A172 (cell line): ENCODE measurements at regions not wholly inside any gene's neighbourhood (a gene's known extent, or its start where the extent isn't known, plus 50 kb on each side); places are given as distances from the start of the nearest gene placed in this dataset.
A peak's percentile ranks its signal among the peaks of the same experiment; 100 is the strongest.
"Not testable (repeated sequence)": the region's sequence is repeated elsewhere in the genome, so short reads cannot be mapped to it uniquely, and the experiment has no call there.

Experiments
- DNase-seq: peaks from one replicate; pipeline ENCODE4 v3.0.0-alpha.2; 2015; ENCODE audit warnings: low spot score

GRCh38 chr3:95254758-95255157, 1191.9 kb downstream of the NSUN3 start:
- DNase-seq, result no peak

- no peak for DNase-seq
Observed at GRCh38 chr3:95265129-95265528, 1202.3 kb downstream of the NSUN3 start.

GRCh38 chr3:95271395-95271794, 1208.5 kb downstream of the NSUN3 start:
- no peak for DNase-seq

GRCh38 chr3:95272166-95272565, 1209.3 kb downstream of the NSUN3 start:
- no peak for DNase-seq

- DNase-seq, result no peak
Observed at GRCh38 chr3:95272781-95273180, 1209.9 kb downstream of the NSUN3 start.

- DNase-seq, result no peak
Observed at GRCh38 chr3:95277613-95278012, 1214.8 kb downstream of the NSUN3 start.

GRCh38 chr3:95280711-95281352, 1218.0 kb downstream of the NSUN3 start:
- DNase-seq, result no peak

- no peak for DNase-seq
Observed at GRCh38 chr3:95289295-95289694, 1226.4 kb downstream of the NSUN3 start.

GRCh38 chr3:95297581-95297980, 1234.7 kb downstream of the NSUN3 start:
- no peak for DNase-seq

GRCh38 chr3:95302044-95302443, 1239.2 kb downstream of the NSUN3 start:
- DNase-seq, result peak; percentile 52

GRCh38 chr3:95310560-95310959, 1247.7 kb downstream of the NSUN3 start:
- DNase-seq, result no peak

- no peak for DNase-seq
Observed at GRCh38 chr3:95311272-95311671, 1248.4 kb downstream of the NSUN3 start.

GRCh38 chr3:95312650-95313049, 1249.8 kb downstream of the NSUN3 start:
- DNase-seq, result no peak

- DNase-seq, result peak; percentile 2
Observed at GRCh38 chr3:95319921-95320494, 1257.1 kb downstream of the NSUN3 start.

GRCh38 chr3:95327478-95327877, 1264.6 kb downstream of the NSUN3 start:
- no peak for DNase-seq

- peak; percentile 1 for DNase-seq
Observed at GRCh38 chr3:95333826-95334225, 1271.0 kb downstream of the NSUN3 start.

- no peak for DNase-seq
Observed at GRCh38 chr3:95334461-95334860, 1271.6 kb downstream of the NSUN3 start.

- no peak for DNase-seq
Observed at GRCh38 chr3:95335517-95335916, 1272.7 kb downstream of the NSUN3 start.

GRCh38 chr3:95338446-95338845, 1275.6 kb downstream of the NSUN3 start:
- no peak for DNase-seq

GRCh38 chr3:95341314-95341713, 1278.5 kb downstream of the NSUN3 start:
- no peak for DNase-seq

GRCh38 chr3:95343228-95343627, 1280.4 kb downstream of the NSUN3 start:
- DNase-seq, result no peak

- no peak for DNase-seq
Observed at GRCh38 chr3:95343767-95344166, 1280.9 kb downstream of the NSUN3 start.

- not testable (repeated sequence) for DNase-seq
Observed at GRCh38 chr3:95347936-95348335, 1285.1 kb downstream of the NSUN3 start.

- DNase-seq, result no peak
Observed at GRCh38 chr3:95348879-95349278, 1286.0 kb downstream of the NSUN3 start.
